H9 (cell line): ENCODE measurements at regions not wholly inside any gene's neighbourhood (a gene's known extent, or its start where the extent isn't known, plus 50 kb on each side); places are given as distances from the start of the nearest gene placed in this dataset.
A peak's percentile ranks its signal among the peaks of the same experiment; 100 is the strongest.

ENCODE experiments used
- DNase-seq: peaks from one replicate; pipeline ENCODE4 v3.0.0-alpha.2; 2017
- H2AFZ ChIP-seq: one replicate; pipeline ENCODE4 v1.6.1; 2013; ENCODE audit warnings: mild to moderate bottlenecking, low read length, control low read depth, moderate library complexity
- H2AK5ac ChIP-seq: 2 replicates; pipeline ENCODE4 v1.6.1; 2013; ENCODE audit warnings: low read length, control low read depth, mixed read lengths; ENCODE audit not compliant: insufficient read length
- H2BK120ac ChIP-seq: one replicate; pipeline ENCODE4 v1.6.1; 2013; ENCODE audit warnings: low read depth, mild to moderate bottlenecking, low read length, control low read depth, inconsistent platforms; ENCODE audit not compliant: poor library complexity, severe bottlenecking
- H2BK12ac ChIP-seq: 2 replicates; pipeline ENCODE4 v1.6.1; 2013; ENCODE audit warnings: low read length, control low read depth, mixed read lengths, low read depth; ENCODE audit not compliant: insufficient read length
- H2BK15ac ChIP-seq: 2 replicates; pipeline ENCODE4 v1.6.1; 2013; ENCODE audit warnings: low read depth, low read length, control low read depth
- H2BK20ac ChIP-seq: one replicate; pipeline ENCODE4 v1.6.1; 2013; ENCODE audit warnings: low read depth, mild to moderate bottlenecking, low read length, control low read depth, inconsistent platforms; ENCODE audit not compliant: poor library complexity, severe bottlenecking
- H2BK5ac ChIP-seq: 2 replicates; pipeline ENCODE4 v1.6.1; 2013; ENCODE audit warnings: low read length, control low read depth, mixed read lengths; ENCODE audit not compliant: insufficient read length
- H3K14ac ChIP-seq: 2 replicates; pipeline ENCODE4 v1.6.1; 2013; ENCODE audit warnings: low read length, control low read depth; ENCODE audit not compliant: insufficient read depth
- H3K18ac ChIP-seq: 2 replicates; pipeline ENCODE4 v1.6.1; 2013; ENCODE audit warnings: low read depth, mild to moderate bottlenecking, mixed read lengths, low read length, control low read depth; ENCODE audit not compliant: insufficient read length
- H3K23ac ChIP-seq: 2 replicates; pipeline ENCODE4 v1.6.1; 2013; ENCODE audit warnings: low read length, control low read depth, mixed read lengths, low read depth; ENCODE audit not compliant: insufficient read length
- H3K23me2 ChIP-seq: 2 replicates; pipeline ENCODE4 v1.6.1; 2013; ENCODE audit warnings: low read depth, mild to moderate bottlenecking, mixed read lengths, low read length, control low read depth; ENCODE audit not compliant: insufficient read length, poor library complexity, severe bottlenecking
- H3K27ac ChIP-seq: 2 replicates; pipeline ENCODE4 v1.5.1; 2013; ENCODE audit warnings: low read length, control low read depth, mixed read lengths, low read depth; ENCODE audit not compliant: insufficient read length
- H3K27me3 ChIP-seq: 2 replicates; pipeline ENCODE4 v1.6.1; 2013; ENCODE audit warnings: low read length, control low read depth, inconsistent platforms; ENCODE audit not compliant: insufficient read depth
- H3K4ac ChIP-seq: 2 replicates; pipeline ENCODE4 v1.6.1; 2013; ENCODE audit warnings: low read depth, mild to moderate bottlenecking, control low read depth, inconsistent platforms, low read length, moderate library complexity
- H3K4me1 ChIP-seq: 2 replicates; pipeline ENCODE4 v1.6.1; 2013; ENCODE audit warnings: low read length, control low read depth, inconsistent platforms; ENCODE audit not compliant: insufficient read depth
- H3K4me2 ChIP-seq: 2 replicates; pipeline ENCODE4 v1.6.1; 2013; ENCODE audit warnings: low read length, control low read depth, mixed read lengths; ENCODE audit not compliant: insufficient read length, insufficient read depth
- H3K56ac ChIP-seq: 2 replicates; pipeline ENCODE4 v1.6.1; 2013; ENCODE audit warnings: low read depth, mild to moderate bottlenecking, mixed read lengths, low read length, control low read depth; ENCODE audit not compliant: insufficient read length
- H3K79me1 ChIP-seq: 2 replicates; pipeline ENCODE4 v1.6.1; 2013; ENCODE audit warnings: low read depth, mild to moderate bottlenecking, moderate library complexity, low read length, control low read depth, inconsistent platforms; ENCODE audit not compliant: insufficient read depth, poor library complexity, severe bottlenecking
- H3K79me2 ChIP-seq: 2 replicates; pipeline ENCODE4 v1.6.1; 2013; ENCODE audit warnings: low read length, control low read depth, inconsistent platforms; ENCODE audit not compliant: insufficient read depth
- H3K9ac ChIP-seq: 2 replicates; pipeline ENCODE4 v1.6.1; 2013; ENCODE audit warnings: low read length, control low read depth, mixed read lengths; ENCODE audit not compliant: insufficient read length; ENCODE audit errors: extremely low read depth
- H3K9me3 ChIP-seq: one replicate; pipeline ENCODE4 v1.6.1; 2013; ENCODE audit warnings: low read depth, low read length, inconsistent platforms; ENCODE audit not compliant: control insufficient read depth
- H3T11ph ChIP-seq: one replicate; pipeline ENCODE4 v1.6.1; 2013; ENCODE audit warnings: mild to moderate bottlenecking, low read length, control low read depth, inconsistent platforms
- H4K20me1 ChIP-seq: one replicate; pipeline ENCODE4 v1.6.1; 2013; ENCODE audit not compliant: control insufficient read depth, insufficient read length, insufficient read depth
- H4K5ac ChIP-seq: 2 replicates; pipeline ENCODE4 v1.6.1; 2013; ENCODE audit warnings: low read depth, mild to moderate bottlenecking, mixed read lengths, low read length, control low read depth; ENCODE audit not compliant: insufficient read length
- H4K8ac ChIP-seq: replicated peaks from 2 replicates; pipeline ENCODE4 v1.6.1; 2013; ENCODE audit warnings: low read length, control low read depth, mixed read lengths, low read depth; ENCODE audit not compliant: insufficient read length
- H4K91ac ChIP-seq: 2 replicates; pipeline ENCODE4 v1.6.1; 2013; ENCODE audit warnings: low read depth, mild to moderate bottlenecking, moderate library complexity, mixed read lengths, low read length, control low read depth; ENCODE audit not compliant: insufficient read length
- H3K27ac Mint-ChIP-seq, 3 experiments: 2 replicates in 2 of 3; 3 replicates in 1 of 3; pipeline ENCODE4 v1.8.0; 2020 to 2021; ENCODE audit warnings: mixed read lengths in 3 of 3, mild to moderate bottlenecking in 1 of 3, moderate library complexity in 1 of 3
- H3K27me3 Mint-ChIP-seq: 2 replicates; pipeline ENCODE4 v1.8.0; 2021; ENCODE audit warnings: low read depth, mild to moderate bottlenecking, moderate library complexity, mixed read lengths
- H3K36me3 Mint-ChIP-seq, 3 experiments: 2 replicates in 2 of 3; 3 replicates in 1 of 3; pipeline ENCODE4 v1.8.0; 2020 to 2021; ENCODE audit warnings: low read depth in 3 of 3, mixed read lengths in 3 of 3; ENCODE audit not compliant: insufficient read depth in 1 of 3
- H3K4me1 Mint-ChIP-seq, 2 experiments: 2 replicates each; pipeline ENCODE4 v1.8.0; 2020; ENCODE audit warnings: mixed read lengths in 2 of 2
- H3K4me3 Mint-ChIP-seq, 2 experiments: 2 replicates in 1 of 2; 3 replicates in 1 of 2; pipeline ENCODE4 v1.8.0; 2020 to 2021; ENCODE audit warnings: mild to moderate bottlenecking in 2 of 2, mixed read lengths in 2 of 2, moderate library complexity in 1 of 2
- H3K9me3 Mint-ChIP-seq, 2 experiments: 2 replicates in 1 of 2; 3 replicates in 1 of 2; pipeline ENCODE4 v1.8.0; 2020; ENCODE audit warnings: mild to moderate bottlenecking in 2 of 2, mixed read lengths in 2 of 2, moderate library complexity in 1 of 2
- WGBS: extraction: QIAGEN DNeasy Blood & Tissue Kit; methylation state at CpG from one replicate; pipeline ENCODE4 v1.1.7; 2013; ENCODE audit warnings: missing lambda C conversion rate, low lambda C conversion rate, mixed read lengths; ENCODE audit not compliant: insufficient read length; ENCODE audit errors: extremely low coverage; 5-methylcytosine and 5-hydroxymethylcytosine counted together
- TF ChIP-seq, protein P1 (sequence below): fragments of 200-600 bp; sonication (generic); conservative IDR thresholded peaks from 3 replicates; pipeline ENCODE4 v1.8.0; 2021; ENCODE audit warnings: antibody characterized with exemption, mild to moderate bottlenecking

DNA sequence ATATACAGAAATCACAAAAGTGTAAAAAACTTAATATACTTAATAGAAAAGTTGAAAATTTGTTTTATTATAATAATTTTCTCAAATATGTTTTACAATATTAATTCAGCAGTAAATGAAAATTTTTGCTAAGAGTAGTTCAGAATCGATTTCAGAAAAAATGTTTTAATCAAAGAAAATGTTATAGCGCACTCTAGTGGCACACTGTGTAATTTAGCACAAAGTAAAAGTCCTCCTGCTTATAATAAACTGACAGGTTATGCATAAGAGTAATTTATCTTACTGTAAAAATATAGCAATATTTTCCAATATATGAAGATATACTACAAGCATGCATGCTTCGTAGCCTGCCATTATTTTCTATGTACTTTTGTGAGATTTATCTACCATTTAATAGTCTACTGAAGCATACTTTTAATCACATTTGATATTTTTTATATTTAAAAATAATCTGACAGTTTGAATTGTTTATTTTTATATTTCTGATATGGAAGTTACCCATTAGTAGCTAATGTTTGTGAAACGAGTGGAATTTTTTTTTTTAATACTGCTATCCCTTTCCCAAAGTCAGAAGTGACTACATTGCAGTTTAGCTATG, 217.9 kb upstream of the KLHL4 start:
- no peak for DNase-seq

More for the DNA sequence above, 217.9 kb upstream of the KLHL4 start:
- Histone ChIP-seq H2AFZ (no peak overlapping the region), H3K18ac (no peak overlapping the region), H3K79me2 (no peaks in the 10 kb centered on the region), H3T11ph (no peak overlapping the region), H2BK12ac (no peak overlapping the region), H2BK120ac (no peak overlapping the region), H3K14ac (no peak overlapping the region), H3K23ac (no peak overlapping the region), H3K56ac (no peak overlapping the region), H2BK5ac (no peak overlapping the region), H3K4me2 (no peak overlapping the region), H2AK5ac (no peak overlapping the region), H3K9ac (no peak overlapping the region), H4K8ac (no peak overlapping the region), H4K20me1 (no peaks in the 10 kb centered on the region), H3K27ac (no peak overlapping the region), H3K23me2 (no peaks in the 10 kb centered on the region), H2BK15ac (no peak overlapping the region), H4K91ac (no peak overlapping the region), H3K4me1 (no peaks in the 10 kb centered on the region), H3K79me1 (no peaks in the 10 kb centered on the region), H2BK20ac (no peak overlapping the region), H4K5ac (no peak overlapping the region), H3K27me3 (no peaks in the 10 kb centered on the region), H3K9me3 (no peaks in the 10 kb centered on the region), H3K4ac (no peak overlapping the region)
- TF ChIP-seq, protein P1, sequence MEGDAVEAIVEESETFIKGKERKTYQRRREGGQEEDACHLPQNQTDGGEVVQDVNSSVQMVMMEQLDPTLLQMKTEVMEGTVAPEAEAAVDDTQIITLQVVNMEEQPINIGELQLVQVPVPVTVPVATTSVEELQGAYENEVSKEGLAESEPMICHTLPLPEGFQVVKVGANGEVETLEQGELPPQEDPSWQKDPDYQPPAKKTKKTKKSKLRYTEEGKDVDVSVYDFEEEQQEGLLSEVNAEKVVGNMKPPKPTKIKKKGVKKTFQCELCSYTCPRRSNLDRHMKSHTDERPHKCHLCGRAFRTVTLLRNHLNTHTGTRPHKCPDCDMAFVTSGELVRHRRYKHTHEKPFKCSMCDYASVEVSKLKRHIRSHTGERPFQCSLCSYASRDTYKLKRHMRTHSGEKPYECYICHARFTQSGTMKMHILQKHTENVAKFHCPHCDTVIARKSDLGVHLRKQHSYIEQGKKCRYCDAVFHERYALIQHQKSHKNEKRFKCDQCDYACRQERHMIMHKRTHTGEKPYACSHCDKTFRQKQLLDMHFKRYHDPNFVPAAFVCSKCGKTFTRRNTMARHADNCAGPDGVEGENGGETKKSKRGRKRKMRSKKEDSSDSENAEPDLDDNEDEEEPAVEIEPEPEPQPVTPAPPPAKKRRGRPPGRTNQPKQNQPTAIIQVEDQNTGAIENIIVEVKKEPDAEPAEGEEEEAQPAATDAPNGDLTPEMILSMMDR = peak; percentile 88
- H3K36me3 Mint-ChIP-seq = peaks cover 0 to 19% (median 6%) of the 10 kb centered on the region in 3 experiments; a peak in 4 of 7 replicates
- H3K4me3 Mint-ChIP-seq = no peak overlapping the region
- H3K27me3 Mint-ChIP-seq = no peaks in the 10 kb centered on the region; the same call in 1 of the 2 replicates
- H3K27ac Mint-ChIP-seq = no peak overlapping the region
- peaks cover 0 to 13% of the 10 kb centered on the region in 2 experiments; a peak in 4 of 5 replicates for H3K9me3 Mint-ChIP-seq
- peaks cover 8 to 10% of the 10 kb centered on the region in 2 experiments for H3K4me1 Mint-ChIP-seq
- no CpG with 5 or more reads among the region's 4 CpGs for WGBS
